SK-N-MC (cell line): ENCODE measurements at regions not wholly inside any gene's neighbourhood (a gene's known extent, or its start where the extent isn't known, plus 50 kb on each side); places are given as distances from the start of the nearest gene placed in this dataset.

ENCODE experiments used
- EZH2 ChIP-seq: fragments of 200-600 bp; sonication (generic); IDR thresholded peaks from one replicate; pipeline ENCODE4 v1.6.1; 2017; ENCODE audit warnings: antibody characterized with exemption
- POLR2AphosphoS5 ChIP-seq: IDR thresholded peaks from 2 replicates; pipeline ENCODE4 v1.6.1; 2012; ENCODE audit warnings: mild to moderate bottlenecking, low read depth, low read length, borderline replicate concordance

DNA sequence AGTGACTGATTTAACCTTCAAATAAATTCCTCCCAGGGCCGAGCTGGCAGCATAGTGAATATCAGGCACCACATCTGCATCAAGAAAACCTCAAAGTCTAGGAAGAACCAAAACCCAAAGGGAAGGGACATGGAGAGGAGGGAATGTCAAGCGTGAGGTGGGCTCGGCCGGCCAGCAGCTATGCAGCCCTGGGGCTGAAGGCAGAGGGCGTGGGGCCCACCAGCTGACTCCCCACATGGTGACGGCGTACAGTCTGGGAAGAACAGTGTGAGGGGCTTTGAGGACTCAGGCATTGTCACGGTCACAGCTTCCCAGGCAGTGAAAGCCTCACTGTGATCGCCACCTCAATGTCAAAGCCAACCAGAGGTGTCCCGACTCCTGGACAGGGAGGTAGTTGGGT lies 412.5 kb downstream of the SHANK2 start:
- TF ChIP-seq EZH2 = no peak
- TF ChIP-seq POLR2AphosphoS5 = no peak
